Eye (tissue), 1 donor: ENCODE measurements at regions not wholly inside any gene's neighbourhood (a gene's known extent, or its start where the extent isn't known, plus 50 kb on each side); places are given as distances from the start of the nearest gene placed in this dataset.

Source experiments
- DNase-seq: peaks from one replicate; pipeline ENCODE4 v3.0.0-alpha.2; 2015

DNA sequence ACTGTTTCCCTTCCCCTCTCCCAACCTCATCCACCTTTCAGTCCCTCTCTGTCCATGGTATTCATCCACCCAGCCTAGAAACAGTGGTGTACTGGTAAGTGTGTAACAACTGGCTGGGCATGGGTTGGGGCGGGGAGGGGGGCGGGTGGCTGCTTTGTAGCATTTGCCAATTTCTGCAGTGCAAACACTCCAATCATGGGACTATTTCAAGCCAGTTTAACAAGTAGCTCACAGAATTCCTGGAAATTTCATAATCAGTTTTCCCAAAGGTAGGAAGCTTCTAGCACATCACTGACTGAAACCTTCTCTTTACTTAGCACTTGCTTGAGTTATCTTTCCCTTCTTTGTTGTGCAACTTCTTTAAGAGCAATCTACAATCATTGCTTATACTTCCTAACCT is 100.8 kb upstream of the WASF3 start:
- DNase-seq, result no peak

DNA sequence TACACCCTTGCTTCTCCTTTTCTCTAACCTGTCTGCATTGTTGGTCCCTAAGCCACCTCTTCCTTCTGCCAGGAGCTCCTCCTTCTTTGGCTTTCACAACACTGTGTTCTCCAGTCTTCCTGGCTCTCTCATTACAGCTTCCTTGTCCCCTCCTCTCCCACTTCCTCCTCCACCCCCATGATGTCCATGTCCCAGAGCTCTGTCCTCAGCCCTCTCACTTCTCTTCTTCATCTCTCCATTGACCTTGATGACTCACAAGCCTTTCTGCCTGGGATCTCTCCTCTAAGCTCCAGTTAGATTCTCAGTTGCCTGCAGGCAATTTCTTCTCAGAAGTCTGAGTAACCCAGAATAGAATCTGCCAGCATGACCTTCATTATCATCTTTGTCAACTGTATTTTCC is 100.3 kb upstream of the WASF3 start:
- DNase-seq, result no peak

DNA sequence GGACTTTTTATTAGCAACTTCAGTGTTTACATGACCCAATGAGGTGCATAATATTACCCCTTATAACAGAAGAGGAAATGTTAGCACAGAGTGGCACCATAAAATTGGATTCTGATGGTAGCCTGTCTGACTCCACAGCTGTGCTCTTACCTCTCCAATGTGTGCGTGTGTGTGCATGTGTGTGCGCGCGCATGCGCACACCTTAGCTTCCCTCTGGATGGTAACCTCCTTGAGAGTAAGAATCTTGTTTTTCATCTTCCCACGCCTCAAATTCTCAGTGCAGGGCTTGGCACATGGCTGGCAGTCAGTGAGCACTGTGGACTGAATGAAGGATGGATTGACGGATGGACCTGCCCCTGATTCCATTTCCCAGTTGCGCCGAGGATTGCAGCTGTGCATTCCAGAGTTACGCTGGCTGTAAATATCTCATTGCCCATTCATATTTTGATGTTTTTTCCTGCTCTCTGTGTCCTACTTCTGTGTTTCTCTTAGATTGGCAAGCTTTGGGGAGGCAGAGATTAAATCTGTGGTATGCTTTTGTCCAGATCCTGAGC is 99.2 kb upstream of the WASF3 start:
- DNase-seq, result no peak

DNA sequence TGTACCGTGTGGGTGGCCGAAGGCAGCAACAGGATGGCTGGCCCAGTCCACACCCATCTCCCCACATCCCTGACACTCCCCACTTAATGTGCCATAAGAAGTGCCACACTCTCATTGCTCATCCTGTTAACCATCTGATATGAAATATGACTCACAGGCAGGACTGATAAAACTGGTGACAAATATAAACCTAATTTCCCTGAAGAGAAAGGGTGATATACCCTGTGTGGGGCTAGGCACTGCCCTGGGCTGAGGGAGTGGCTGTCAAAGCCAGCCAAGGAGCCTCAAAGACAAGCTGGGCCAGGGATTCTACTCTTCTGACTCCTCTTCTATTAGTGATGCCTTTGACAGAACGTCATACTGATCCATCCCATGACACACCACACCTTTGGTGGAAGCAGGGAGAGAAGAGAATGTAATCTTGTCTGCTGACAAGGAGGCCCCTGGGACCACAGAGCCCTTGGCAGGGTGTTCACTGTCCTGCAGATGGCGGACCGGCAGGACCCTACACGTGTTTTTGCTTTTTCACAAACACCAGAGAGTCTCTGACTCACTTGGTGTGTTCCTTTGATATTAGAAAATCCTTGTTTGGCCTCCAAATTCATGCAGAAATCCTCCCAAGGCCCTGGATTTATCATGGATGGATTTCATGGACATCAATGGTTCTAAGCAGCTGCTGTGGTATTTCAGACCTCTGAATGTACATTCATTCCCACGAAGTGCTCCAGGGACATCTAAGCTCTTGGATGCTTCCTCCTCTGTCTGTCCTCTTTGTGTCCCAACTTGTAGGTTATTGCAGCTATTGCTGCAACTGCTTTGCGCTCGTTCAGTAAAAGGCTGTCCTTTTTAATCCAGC is 98.0 kb upstream of the WASF3 start:
- no peak for DNase-seq

DNA sequence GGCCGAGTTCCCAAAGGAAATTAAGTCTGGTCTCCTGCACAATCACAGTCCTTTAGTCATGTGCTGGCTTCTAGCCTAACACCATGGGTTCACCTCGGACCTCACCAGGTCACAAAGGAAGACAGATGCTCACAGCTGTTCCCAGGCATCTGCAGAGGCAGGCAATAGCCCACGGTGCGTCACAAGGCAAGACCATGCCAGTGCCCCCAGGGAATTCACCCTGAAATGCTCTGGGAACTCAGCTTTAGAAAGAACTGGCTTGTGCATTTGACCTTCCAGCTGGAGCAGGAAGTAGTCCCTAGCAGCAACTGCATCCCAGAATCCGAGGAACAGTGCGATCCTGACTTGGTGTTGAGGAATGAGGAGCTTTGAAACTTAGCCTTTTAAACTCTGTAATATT is 96.8 kb upstream of the WASF3 start:
- DNase-seq, result peak; percentile 56

DNA sequence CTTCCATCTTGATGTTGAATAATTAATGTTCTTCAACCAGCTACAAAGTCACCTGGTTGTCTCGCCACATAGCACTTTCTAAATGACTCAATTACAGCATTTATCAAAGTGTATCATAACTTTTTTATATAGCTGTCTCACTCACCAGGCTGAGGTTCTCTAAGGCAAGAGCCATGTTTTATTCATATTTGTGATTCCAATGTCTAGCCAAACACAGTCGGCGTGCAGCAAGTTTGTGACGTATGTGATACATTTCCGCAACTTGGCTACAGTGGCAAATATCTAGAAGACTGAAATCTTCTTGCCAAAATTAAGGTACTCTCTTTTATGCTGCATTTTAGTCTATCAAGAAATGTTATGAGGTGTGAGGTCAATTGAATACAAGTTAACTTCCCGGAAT is 94.2 kb upstream of the WASF3 start:
- DNase-seq, result no peak

DNA sequence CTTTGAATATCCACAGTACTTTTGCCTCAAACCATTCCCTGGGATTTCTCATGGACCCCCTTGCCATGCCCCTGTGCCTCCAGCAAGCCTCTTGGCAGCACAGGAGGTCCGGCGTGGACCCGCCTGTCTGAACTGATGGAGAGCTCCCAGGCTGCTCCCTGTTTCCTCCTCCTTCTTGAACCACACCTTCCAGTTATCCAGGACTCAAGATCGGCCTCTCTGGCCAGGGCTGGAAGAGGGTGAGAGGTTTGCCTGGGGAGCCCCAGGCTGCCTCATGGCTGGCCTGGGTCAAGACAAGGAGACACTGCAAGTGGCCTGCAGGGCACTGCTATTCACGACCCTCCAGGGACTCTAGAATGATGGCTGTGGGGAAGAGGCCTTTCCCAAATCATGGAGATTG is 93.6 kb upstream of the WASF3 start:
- DNase-seq, result no peak

DNA sequence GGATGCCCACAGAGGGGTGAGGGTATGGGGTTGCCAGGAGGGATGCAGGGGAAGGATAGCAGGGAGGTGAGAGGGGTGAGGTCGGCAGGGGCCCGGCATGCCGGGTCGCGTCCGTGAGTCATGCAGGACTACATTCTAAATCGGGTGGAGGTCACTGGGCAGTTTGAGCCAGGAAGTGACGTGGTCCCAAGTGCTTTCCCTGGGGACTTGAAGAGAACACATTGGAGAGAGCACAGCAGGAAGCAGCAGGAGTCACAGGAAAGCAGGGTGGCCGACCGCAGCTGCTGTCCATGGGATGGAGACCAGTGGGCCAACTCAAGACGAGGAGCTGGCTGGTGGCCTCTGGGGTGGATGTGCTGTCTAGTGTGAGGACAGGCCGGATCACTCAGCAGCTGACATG is 92.0 kb upstream of the WASF3 start:
- DNase-seq, result no peak

DNA sequence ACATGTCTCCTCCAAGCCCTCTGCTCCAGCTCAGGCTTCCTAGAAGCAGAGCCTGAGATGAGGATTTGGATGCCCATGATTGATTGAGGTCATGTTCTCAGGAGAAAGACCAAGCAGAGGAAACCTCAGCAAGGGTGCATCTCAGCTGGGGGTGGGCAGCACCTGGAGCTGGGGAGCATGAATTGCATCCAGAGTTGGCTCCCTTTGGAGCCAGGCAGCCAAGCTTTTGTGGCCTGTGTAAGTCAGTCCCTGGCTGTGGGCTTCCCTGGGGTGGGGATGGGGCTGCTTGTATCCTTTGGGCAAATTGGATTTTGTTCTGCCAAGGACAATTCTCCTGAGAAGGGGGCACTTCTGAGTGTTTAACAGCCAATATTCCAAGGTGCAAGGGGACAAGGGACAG is 91.5 kb upstream of the WASF3 start:
- DNase-seq, result no peak

DNA sequence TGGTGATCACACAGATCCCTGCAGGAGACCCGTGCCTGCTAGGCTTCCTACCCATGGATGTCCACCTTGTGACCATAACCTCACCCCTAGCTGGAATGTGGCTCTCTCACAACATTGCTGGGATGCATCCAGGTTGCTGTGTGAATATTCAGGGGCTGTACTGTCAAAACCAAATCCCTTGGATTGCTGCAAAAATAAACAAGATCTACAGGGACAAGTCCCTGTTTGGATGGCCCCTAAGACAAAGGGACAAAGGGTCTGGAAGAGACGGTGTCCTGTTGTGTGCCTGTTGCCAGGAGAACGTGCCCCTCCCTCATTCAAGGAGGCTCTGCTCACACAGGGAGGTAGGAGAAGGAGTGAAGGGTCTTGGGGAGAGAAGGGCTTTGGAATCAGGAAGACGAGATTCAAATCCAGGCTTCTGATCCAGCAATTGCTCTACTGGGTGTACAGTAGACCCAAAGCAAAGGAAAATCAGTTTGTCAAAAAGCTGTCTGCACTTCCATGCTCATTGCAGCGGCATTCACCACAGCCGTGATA is 89.2 kb upstream of the WASF3 start:
- DNase-seq, result no peak

DNA sequence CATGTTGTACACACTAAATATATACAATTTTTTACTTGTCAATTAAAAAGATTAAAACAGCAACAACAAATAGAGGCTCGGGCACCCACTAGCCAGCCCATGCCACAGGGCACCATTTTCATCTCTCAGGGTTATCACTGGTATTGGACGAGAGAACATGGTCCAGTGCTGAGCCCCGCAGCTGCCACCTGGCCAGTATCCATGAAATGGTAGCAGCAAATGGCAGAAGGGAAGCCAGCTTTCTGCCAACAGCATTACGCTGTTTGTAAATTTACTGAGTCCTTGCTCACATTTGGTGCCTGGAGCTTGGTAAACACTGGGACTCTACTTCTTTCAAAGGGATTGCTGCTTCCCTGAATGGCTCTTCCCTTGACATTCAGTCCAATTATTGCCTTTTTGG is 87.9 kb upstream of the WASF3 start:
- no peak for DNase-seq

DNA sequence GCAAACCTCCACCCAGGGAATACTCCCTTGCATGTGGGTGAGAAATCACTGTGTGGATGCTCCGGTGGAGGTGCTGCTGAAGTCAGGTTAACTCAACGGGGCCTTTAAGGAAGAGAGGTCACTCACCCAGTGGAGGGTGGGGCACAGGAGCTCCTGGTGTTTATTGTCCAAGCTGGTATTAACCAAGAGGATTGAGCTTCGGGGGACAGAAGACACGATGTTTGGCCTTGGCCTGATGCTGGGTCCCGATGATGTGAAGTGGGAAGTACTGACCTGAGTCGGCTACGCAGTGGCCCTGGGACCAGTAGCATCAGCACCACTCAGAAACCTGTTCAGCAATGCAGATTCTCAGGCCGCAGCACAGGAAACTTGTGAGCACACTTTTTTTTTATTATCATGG is 85.7 kb upstream of the WASF3 start:
- DNase-seq, result no peak

DNA sequence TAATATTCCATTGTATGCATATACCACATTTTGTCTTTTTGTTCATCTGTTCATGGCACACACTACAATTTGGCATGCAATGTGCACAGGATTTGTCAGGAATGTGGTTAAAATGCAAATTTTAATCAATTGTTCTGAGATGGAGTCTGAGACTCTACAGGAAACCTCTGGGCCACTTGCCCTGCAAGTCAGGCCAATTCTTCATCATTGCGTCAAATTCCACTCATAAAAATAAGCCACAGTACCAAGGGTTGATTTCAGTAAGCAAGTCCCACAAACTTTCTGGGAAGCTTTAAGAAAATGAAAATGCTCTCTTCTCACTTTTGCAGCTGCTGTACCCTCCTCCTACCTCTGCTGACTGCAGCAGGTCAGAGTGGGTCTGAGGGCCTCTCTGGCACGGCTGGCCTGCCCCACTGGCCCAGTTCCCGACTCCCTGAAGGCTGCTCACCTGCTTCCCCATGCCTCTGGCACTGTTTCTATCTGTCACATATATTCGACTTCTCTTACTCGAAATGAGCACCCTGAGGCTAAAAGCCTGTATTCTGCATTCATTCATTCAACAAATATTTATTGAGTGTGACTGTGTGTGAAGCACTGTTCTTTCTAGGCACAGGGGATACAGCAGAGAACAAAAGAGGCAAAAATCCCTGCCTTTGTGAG is 83.8 kb upstream of the WASF3 start:
- no peak for DNase-seq

DNA sequence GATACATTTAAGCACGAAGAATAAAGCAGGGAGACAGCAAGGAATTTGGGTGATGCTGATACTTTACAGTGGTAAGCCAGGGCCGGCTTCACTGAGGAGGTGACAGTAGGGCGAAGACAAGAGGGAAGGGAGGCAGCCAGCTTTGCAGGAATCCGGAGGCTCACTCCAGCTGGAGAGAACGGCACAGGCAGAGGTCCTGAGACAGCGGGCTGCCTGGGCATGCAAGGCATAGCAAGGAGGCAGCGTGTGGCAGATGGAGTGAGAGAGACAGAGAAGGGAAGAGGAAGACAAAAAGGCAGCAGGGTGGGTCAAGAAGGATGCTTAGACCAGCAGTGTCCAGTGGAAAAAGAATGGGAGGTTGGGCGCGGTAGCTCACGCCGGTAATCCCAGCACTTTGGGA is 83.2 kb upstream of the WASF3 start:
- no peak for DNase-seq

DNA sequence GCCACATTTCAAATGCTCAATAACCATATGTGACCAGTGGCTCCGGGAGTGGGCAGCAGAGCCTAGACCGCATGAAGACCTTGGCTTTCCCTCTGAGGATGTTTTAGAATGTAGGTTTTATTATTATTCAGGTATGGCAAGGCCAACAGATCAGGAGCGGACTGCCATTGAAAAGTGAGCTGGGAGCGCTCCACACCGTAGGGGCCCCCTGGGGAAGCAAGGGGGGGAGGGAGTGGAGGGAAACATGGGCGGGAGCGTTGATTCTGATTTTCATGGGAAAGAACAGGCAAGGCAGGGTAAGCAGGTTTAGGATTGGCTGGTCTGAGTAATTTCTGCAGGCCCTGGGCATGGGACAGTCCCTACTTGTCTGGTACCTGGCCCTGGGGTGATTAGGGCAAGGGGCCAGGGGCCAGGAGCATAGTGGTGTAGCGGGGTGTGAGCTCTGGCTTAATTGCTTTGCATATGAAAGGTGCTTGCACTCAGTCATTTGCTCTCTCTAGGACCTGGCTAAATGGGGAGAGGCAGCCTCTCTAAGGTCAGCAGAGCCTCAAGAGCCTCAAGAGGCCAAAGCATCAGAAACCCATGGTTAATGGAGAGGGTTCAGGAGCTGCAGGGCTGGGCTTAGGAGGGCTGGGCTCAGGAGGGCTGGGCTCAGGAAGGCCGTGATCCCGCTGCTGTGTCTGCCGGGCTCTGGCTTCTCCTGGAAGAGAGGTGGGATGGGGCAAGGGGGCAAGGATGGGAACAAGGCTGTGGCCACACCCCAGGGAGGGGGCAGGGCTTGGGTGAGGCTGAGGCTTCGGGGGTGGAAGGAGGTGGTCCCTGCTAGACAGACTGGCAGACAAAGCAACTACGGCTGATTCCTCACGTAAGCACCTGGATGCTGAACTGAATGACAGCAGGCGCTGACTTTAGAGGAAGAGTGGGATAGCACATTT is 82.0 kb upstream of the WASF3 start:
- DNase-seq, result no peak

DNA sequence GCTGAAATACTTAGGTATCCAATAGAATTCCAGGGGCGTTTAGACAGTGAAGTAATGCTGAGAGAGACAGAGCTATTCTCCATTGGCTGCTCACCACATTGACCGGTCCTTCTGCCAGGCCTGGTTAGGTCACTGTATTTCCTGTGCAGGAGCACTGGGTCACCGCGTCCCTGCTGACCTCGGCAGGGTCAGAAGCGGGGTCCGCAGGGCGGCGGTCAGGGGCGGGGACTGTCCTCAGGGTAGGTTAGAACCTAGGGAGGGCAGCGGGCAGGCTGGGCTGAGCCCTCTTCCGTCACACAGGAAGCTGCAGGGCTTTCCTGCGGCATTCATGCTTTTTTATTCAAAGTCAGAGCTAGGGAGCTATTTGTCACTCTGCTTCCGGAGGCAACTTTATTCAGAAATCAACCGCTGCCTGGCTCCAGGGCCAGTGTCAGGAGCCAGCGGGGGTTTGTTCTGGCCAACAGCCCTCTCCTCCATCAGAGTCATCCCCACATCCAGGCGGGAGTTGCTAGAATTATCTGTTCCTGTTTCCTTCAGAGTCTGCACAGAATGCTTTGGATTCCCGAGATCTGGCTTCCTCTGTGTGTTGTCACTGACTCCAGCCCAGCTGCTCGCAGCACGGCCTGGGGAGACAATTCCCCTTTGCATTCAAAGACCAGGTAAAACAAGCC is 81.2 kb upstream of the WASF3 start:
- DNase-seq, result peak; percentile 57

DNA sequence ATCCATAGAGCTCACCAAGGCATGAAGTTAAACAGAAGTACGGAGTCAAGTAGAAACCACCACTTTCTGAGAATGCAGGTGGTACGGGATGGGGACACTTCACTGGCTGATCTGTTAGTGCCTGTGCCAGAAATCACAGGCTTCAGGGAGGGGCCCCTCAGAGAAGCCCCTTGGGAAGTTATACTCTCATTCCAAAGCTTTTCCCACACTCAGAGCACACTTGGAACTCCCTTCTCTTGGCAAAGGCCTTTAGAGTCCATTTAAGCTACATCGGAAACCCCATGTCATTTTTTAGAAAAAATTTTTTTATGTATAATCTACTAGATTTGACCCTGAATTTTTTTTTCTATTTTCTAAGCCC is 80.7 kb upstream of the WASF3 start:
- DNase-seq, result no peak

DNA sequence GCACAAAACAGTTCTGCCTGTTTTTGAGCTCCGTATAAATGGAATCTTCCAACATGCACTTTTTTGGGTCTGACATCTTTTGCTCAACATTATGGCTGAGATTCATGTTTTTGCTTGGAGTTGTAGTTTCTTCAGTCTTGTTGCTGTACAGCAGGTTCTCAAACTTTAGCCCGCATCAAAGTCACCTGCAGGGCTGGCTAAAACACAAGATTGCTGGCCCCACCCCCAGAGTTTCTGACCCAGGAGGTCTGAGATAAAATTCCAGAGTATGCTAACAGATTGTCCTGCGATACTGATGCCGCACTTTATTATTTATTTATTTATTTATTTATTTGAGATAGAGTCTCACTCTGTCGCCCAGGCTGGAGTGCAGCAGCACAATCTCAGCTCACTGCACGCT is 79.8 kb upstream of the WASF3 start:
- no peak for DNase-seq

DNA sequence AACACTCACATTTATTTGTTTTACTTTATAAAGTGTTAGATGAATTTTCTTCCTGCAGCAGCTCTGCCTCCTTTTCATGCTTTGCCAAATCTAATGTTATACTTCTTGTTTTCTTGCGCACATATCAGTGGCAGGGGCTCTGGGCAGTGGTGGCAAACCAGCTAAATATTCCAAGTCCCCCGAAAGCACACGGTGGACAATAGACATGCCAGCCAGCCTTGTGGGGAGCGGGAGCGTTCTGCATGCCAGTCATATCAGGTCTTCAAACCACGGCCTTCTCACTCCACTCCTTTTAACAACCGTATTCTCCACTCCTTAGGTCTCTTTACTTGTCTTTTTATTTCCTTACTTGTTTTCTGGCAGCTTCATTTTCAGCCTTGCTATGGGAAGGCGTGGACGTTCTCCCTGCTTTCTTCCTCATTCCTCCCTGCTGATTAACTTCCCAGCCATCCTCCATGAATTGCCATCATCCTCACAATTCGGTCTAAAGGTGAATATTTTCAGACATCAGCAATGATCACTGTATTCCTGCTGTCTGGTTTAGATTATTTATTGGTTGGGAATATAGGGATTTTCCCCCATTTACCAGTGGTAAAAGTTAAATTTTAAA is 77.1 kb upstream of the WASF3 start:
- DNase-seq, result no peak

DNA sequence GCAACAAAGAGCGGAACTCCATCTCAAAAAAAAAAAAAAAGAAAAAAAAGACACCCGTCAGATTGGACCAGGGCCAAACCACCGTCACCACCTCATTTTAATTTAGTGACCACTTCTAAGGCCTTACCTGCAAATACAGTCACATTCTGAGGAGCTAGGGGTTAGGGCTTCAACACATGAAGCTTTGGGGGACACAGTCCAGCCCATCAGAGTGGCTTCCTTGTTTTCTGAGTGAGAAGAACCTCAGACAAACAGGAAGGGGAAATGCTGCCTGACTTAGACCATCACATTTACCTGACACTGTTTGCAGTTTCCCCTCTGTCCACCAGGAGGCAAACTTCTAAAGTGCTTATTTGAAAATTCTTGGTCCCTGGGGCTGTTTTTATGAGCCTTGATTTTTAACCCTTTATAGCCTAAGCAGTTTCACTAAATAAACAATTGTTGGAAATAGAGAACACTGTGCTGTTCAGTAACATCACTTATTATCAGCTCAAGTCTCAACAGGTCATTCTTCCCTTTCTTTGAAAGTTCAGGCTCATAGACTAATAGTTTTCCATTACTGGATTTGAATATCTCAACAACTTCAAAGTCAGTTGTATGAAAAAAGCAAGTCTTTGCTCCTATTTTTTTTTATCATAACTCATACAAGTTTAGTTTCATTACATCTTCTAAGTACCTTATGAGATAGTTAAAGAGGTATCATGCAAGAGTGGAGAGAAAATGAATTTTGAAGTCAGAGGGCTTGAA is 74.9 kb upstream of the WASF3 start:
- peak; percentile 90 for DNase-seq

DNA sequence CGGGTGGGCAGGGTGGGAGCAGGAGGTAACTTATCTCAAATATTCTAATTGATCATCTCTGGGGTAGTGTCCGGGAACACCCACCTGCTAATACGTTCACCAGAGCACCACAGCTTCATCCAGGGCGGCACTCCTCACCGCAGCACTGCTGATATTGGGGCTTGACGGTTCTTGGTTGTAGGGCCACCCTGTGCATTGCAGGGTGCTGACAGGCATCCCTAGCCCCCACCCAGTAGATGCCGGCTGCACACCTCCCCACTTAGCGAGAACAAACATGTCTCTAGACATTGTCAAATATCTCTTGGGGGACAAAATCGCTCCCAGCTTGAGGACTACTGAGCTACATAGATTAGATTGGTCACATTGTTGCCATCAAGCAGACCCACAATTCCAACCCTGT is 73.9 kb upstream of the WASF3 start:
- no peak for DNase-seq
